ENCODE measurements at regions not wholly inside any gene's neighbourhood (a gene's known extent, or its start where the extent isn't known, plus 50 kb on each side); places are given as distances from the start of the nearest gene placed in this dataset.
"Not testable (repeated sequence)": the region's sequence is repeated elsewhere in the genome, so short reads cannot be mapped to it uniquely, and the experiment has no call there.

DNA sequence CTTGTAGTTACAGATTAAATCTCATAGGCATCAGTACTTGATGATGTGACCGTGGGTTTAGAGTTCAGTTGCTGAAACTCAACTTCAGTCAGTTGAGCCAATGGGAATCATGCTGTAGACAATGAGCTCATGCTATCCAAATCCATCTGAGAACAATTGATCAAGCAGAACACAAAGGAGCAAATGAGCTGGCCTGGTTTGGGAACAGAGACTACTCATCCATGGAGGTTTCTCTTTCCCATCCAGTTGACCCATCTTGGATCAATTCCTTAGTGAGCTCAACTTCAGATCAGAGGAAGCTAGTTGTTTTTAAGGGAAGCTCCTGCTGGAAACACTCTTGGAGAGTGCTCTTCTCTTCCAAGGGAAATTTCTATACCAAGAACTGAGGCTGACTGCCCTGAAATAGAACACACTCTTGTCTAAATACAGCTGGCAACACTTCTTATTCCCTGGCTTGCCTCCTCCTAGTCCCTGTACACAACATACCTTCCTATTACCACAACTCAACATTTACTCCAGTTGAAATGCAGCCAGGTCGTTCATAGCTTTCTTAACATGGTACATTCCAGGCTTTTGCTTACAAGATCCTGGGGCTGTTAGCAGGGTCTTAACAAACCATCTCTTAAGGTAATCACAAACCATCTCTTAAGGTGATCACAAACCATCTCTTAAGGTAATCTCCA lies 203.9 kb upstream of the PRDM1 start:
- DNase-seq, result no peak

DNA sequence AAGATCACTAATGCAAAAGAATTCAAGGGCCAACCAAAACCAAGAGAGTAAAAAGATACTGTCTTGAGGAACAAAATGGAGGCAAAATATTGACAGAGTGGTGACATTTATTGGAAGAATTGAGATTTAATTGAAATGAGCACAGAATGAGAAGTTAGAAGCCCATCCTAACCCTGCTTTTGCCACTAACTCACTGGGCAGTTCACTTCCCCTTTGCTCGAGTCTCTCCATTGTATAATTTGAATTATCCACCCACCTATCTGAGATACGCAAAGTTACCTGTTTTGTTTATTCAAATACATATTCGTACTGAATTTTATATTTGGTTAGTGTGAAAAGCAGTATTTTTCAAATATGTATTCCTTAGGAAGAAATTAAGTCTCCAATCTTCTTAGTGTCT lies 204.5 kb upstream of the PRDM1 start:
- no peak for DNase-seq

DNA sequence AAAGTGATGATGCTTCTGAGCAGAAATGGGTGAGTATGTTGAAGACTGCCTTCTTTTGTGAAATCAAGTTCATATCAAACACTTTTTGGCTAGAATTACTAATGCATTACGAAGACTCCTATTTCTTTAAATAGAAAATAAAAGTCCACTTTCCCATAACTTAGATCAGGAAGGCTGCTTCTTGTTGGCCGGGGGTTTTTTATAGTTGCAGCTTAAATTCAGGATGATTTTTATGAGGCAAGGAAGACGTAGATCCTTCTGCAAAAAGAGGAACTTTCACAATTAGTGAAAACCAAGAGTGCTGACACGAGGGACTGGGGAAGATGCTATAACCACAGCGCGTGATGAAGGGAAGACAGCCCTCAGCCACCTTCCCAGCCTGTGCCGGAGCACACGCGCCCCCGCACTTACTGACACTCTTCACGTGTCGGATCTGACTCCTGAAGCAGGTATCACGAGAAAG lies 206.1 kb upstream of the PRDM1 start:
- peak in 13 of 51 donors; percentile 8 to 49 (median 16) for DNase-seq

DNA sequence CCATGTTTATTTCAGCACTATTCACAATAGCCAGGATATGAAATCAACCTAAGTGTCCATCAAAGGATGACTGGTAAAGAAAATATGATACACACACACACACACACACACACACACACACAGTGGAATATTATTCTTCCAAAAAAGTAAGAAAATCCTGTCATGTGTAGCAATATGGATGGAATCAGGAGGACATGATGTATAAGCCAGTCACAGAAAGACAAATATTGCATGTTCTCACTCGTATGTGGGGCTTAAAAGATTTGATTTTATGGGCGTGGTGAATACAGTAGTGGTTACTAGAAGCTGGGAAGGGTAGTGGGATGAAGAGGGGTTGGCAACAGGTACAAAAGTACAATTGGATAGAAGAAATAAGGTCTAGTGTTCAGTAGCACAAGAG lies 207.0 kb upstream of the PRDM1 start:
- no peak for DNase-seq

DNA sequence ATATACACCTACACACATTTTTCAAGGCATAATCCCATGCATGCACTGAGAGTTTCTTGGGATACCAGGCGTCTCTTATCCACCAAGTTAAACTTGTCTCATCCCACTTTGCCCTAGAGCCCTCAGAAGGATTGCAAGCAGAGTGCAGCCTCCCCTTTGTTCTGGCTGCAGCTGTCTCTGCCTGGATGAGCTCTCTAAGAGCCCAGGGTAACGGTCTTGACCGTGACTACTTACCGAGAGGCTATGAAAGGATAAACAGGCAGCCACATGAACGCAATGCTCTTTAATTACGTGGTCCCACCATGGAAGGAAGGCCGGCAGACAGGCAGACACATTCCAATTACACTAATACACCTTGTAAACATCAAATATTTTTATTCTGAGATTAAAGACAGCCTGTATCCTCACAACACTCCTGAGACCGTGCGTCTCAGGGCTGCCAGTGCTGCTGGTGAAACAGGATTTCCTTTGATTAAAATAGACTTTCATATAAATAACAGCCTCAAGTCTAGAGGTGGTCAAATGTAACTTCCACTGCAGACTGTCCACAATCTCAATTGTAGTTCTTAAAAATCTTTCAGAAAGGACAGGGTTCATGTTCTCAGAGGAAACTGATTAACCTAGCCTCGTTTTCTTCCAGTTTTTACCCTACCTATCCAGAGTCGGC lies 210.0 kb upstream of the PRDM1 start:
- DNase-seq, result no peak

DNA sequence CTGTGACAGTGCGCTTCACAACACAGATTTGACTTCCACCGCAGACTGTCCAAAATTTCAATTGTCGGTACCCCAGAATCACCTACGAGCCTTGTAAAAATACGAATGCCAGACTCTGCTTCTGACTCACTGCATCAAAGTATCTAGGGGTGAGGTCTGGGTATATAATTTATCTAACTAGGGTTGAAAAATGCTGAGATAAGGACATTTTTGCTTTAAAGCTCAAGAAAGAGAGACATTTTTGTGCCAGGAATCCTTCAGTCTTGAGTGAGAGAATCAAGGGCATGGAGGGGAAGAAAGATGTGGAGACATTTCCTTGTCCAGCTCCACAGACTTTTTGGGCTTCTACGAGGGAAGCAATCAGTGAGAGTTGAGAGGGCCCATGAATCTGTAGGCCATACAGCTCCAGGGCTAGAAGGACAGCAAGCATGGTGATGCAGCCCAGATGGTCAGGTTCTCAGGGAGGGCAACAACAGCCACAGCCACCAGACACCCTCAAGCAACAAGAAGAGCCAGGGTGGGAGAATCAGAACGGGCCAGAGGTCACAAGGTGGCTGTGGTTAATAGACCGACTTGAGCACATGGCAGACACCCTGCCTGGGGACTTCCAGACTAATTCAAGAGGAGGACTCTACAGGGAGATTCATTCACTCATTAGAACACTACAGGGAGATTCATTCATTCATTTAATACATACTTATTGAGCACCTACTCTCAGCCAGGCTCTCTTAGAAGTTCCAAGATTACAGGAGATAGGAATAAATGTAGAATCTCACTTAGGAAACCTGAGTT lies 211.1 kb upstream of the PRDM1 start:
- DNase-seq, result no peak

DNA sequence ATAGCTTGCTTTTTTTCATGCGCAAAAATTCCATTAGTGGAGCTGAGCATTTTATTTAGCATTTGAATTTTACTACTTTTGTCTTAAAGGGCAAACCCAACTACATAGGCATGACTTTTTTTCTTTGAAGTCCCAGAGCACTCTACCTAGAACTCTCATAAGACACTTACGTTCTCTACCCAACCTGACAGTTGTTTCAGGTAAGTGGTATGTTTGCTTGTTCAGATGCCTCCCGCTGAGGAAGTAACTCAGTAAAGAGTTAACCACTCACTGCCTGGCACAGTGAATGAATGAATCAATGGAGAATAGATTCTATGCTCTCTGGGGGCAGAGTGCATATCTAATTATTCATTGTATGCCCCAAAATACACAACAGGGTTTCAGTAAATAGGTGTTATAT lies 212.3 kb upstream of the PRDM1 start:
- no peak for DNase-seq

DNA sequence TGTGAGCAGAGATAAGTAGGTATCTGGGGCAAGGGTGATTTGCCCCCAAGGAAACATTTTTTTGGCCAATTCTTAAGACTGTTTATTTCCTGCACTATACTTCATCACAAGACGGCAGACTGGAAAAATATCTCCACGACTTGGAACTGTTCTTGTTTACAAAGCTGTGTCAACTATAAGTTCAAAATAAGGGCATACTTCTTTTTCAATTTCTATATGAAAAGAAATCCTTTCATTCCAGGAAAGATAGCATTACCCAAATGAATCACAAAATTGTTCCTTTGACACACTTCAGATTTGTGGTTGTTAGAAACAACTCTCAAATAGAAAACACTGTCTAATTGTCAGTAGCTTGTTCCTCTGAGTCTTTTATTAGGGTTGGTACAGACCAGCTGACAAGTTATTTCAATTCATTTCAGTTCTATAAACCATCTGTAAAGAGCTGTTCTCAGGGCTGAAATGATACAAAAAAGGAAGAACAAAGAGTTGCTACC lies 212.9 kb upstream of the PRDM1 start:
- no peak for DNase-seq

DNA sequence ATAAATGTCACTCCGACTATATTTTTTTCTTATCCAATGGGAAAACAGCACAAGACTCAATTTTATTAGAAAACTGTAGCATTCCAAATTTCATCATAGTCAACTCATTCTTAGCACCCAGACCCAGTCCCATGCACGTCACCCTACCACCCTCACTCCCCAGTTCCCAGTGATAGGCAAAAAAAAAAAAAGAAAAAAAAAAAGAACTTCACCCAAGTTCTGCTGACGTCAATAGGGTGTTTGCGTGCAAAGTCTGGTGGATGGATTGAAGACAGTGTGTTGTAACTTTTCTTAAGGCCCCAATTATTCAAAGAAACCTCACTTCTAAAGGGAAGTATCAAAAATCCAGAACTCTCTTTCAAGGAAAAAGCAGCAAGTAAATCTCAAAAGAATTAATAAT lies 213.9 kb upstream of the PRDM1 start:
- no peak for DNase-seq

DNA sequence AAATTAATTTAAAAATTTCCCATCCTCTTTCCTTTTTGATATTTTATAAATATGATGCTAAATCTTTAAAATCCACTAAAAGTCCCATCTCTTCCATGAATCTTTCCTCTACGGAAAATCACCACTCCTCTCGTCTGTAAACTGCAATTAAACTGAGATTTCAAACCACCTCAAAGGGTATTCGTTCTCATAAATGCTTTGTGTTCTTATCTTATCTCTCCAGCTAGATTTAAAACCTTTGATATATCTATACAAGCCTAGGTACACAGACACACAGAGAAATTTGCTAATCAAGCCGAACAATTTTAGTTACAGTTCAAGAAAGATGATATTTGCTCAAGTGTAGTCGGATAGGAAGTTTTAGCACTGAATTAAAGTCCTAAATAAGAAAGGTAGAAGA lies 214.6 kb upstream of the PRDM1 start:
- no peak for DNase-seq

DNA sequence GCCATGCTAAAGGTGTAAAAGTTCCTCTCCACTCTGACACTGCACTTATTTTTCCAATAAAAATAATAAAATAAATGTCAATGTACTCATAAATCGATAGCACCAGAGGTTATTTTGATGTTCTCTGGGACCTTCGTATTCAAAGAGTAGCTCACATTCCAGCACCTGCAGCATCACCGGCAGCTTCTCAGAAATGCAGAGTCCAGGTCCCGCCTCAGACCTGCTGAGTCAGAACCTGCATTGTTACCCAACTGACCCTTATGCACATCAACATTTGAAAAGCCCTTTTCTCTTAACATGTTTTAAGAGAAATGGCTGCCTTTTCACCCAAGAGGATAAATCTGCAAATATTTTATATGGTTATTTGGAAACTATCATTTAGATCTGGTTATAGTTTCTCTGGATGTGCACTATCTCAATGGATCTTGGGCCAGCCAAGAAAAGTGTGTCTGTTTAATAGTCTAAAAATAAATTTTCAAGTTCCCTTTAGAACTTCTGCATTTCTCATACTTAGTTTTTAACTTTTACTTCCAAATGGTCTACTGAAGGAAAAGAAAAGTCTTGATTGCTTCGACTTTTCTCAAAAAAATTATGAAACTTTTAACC lies 216.2 kb upstream of the PRDM1 start:
- DNase-seq, result no peak

DNA sequence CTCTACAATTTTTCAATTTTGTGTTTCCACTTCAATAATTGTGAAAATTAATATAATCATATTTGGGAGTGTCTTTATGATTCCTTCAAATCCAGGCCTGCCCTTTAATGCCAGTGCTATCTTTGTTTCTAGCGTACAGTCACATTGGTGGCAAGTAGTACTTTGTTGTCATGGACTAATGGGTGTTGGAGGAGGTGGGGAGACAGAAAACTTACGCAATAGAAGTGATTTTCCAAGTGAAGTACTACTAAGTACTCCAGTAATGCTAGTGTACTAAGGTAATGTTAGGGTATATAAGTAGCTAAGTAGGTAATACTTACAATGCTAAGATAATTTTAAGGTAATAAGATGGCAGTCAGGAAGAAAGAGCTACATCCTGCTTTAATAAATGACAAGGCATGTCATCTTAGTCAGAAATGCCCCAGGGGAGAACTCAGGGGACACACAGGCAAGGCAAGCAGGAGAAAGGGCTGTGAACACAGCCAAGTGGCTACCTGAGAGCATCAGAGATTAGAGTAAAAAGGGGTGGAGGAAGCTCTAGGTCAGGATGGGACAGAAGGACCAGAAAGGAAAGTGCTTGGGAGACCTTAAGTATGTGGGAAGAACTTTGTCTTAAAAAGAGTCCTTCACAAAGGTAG lies 217.2 kb upstream of the PRDM1 start:
- DNase-seq, result no peak

DNA sequence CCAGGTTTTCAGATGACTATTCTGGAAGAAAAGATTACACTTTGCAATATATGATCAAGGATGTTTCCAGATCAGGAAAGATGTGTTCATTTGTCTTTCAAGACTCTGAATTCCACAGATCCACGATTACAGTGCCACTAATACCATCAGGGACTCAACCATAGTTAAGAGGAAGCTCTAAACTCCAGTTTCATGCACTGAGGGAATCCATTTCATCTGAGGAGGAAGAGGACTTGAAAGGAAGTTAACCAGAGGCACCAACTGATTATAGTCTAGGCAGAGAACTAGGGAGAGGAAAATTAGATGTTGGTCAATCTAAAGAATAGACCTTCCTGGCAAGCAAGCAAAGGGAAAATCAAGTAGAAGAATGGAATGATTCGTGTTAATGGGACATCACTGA lies 218.3 kb upstream of the PRDM1 start:
- no peak for DNase-seq

DNA sequence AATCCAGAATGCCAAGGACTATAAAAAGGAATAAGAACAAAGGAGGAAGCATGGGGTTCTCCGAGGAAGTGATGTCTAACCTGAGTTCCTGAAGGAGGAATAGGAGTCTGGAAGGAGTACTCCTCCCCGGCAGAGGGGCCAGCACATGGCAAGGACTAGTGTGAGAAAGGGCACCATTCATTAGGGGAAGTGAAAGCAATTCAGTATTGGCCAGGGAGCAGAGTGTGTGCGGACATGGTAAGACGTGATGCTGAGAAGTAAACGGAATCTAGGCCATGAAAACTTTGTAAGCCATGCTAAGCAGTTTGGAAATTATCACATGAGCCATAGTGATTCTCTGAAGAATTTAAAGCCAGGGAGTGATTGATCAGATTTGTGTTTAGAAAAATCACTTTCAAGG lies 218.9 kb upstream of the PRDM1 start:
- DNase-seq, result peak in 2 of 51 donors; percentile 11 to 18

DNA sequence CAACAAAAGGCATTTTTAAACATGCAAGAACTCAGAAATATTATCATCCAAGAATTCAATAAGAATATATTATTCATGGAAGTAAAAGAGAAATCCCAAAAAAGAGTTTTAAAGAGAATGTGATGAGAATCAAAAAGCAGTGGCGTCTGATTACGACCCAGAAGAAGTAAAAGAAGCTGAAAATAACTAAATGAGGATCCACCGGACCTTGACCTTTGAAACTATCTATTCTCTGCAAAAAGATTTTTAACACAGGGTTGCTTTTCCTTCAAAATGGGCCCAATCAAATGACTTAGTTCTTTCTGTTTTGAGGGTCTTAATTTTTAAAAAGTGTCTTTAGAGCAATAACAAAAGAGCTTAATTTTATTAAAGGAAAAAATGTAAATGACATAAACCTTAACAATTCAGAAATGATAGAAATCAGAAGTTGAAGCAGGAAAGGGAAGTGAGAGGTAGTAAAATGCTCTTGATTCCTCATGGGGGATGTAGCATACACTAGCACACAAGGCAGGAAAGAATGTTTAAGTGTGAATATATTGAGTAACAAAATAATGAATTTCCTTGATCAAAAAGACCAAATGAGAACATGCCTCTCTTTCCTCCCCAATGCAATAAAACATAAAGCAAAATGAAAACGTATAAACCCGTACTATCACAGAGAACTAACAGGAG lies 223.1 kb upstream of the PRDM1 start:
- no peak for DNase-seq

DNA sequence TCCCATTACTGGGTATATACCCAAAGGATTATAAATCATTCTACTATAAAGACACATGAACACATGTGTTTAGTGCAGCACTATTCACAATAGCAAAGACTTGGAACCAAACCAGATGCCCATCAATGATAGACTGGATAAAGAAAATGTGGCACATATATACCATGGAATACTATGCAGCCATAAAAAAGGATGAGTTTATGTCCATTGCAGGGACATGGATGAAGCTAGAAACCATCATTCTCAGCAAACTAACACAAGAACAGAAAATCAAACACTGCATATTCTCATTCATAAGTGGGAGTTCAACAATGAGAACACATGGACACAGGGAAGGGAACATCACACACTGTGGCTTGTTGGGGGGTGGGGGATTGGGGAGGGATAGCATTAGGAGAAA lies 225.2 kb upstream of the PRDM1 start:
- DNase-seq, result not testable (repeated sequence)

DNA sequence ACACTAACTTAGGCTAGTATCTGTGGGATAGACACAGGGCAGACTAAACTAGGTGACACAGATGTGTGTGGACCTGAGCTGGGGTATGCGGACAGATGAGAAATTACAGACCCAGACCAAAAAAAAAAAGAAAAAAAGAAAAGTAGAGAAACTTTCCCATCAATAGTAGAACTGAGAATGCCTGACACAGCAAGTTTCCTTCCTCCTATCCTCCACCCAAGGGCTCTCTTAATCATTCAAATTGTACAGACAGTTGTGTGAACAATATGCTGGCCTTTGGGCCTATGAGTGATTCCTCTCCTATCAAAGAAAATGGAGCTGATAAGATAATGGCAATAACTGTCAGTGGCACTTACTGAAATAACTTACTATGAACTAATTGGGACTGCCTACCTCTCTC lies 226.7 kb upstream of the PRDM1 start:
- DNase-seq, result no peak

DNA sequence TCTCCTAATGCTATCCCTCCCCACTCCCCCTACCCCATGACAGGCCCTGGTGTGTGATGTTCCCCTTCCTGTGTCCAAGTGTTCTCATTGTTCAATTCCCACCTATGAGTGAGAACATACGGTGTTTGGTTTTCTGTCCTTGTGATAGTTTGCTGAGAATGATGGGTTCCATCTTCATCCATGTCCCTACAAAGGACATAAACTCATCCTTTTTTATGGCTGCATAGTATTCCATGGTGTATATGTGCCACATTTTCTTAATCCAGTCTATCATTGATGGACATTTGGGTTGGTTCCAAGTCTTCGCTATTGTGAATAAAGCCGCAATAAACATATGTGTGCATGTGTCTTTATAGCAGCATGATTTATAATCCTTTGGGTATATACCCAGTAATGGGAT lies 227.5 kb upstream of the PRDM1 start:
- not testable (repeated sequence) for DNase-seq

DNA sequence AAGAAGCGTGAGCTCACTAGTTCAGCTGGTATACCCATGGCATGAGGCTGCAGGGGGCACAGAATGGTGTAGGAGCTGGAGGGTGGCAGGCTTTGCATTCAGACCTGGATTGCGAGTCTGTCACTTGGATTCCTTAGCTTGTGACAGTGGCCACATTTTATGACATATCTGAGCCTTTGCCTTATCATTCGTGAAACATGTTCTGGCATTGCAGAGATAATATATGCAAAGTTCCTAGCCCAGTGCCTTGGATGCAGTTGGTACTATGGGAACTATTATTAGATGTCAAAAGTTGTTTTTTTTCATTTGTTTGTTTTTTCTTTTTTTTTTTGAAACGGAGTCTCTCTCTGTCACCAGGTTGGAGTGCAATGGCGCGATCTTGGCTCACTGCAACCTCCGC lies 230.7 kb upstream of the PRDM1 start:
- no peak for DNase-seq

DNA sequence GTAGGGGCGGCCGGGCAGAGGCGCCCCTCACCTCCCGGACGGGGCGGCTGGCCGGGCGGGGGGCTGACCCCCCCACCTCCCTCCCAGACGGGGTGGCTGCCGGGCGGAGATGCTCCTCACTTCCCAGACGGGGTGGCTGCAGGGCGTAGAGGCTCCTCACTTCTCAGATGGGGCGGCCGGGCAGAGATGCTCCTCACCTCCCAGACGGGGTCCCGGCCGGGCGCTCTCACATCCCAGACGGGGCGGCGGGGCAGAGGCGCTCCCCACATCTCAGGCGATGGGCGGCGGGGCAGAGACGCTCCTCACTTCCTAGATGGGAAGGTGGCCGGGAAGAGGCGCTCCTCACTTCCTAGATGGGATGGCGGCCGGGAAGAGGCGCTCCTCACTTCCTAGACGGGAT lies 232.2 kb upstream of the PRDM1 start:
- not testable (repeated sequence) for DNase-seq

DNA sequence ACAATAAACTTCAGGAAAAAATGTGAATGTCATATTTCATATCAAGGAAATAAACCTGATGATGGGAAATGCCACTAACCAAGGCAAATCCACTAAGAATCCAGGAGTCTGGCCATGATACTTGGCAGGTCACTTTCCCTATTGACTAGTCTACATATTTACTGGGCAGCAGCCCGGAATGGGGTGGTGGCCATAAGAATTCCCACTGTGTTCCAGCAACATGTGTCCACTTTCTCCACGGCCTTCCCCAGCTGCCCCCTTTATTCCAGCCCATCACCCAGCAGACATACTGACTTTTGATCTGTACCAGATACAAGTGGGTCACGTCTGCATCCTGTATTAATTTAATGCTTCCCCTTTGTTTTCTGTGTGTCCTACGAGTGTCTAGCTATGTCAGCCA lies 234.5 kb upstream of the PRDM1 start:
- no peak for DNase-seq

All from hypothalamus (tissue), 51 donors.